MG63 (cell line): ENCODE measurements at regions not wholly inside any gene's neighbourhood (a gene's known extent, or its start where the extent isn't known, plus 50 kb on each side); places are given as distances from the start of the nearest gene placed in this dataset.
"Not testable (repeated sequence)": the region's sequence is repeated elsewhere in the genome, so short reads cannot be mapped to it uniquely, and the experiment has no call there.

Source experiments
- DNase-seq: peaks from one replicate; pipeline ENCODE4 v3.0.0-alpha.2; 2020
- H3K27me3 ChIP-seq: fragments of 250-450 bp; sonication (Bioruptor Pico); 2 replicates; pipeline ENCODE4 v1.5.1; 2020; ENCODE audit warnings: mild to moderate bottlenecking, moderate library complexity
- H3K36me3 ChIP-seq: fragments of 250-450 bp; sonication (Bioruptor Pico); 2 replicates; pipeline ENCODE4 v1.5.1; 2020; ENCODE audit warnings: mild to moderate bottlenecking, moderate library complexity
- H3K4me3 ChIP-seq: fragments of 250-450 bp; sonication (Bioruptor Pico); 2 replicates; pipeline ENCODE4 v1.5.1; 2020; ENCODE audit warnings: mild to moderate bottlenecking, moderate library complexity
- H3K9me3 ChIP-seq: fragments of 250-450 bp; sonication (Bioruptor Pico); 2 replicates; pipeline ENCODE4 v1.5.1; 2020; ENCODE audit warnings: mild to moderate bottlenecking, moderate library complexity

DNA sequence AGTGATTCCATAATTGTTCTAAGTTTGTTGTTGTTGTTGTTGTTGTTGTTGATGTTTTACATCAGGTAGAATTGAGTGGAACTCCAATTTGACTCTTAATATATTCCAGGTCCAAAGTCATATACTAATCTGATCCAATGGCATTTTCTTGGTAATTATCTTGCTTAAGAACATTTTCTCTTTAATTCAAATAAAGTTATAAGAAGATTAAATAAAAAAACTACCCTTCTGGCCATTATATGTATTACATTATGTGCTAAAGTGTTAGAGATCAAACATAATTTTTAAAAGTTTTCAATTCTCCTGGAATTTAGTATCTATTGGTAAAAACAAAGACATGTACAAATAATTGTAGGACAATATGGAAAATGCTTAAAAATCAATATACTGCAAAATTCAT lies 775.4 kb downstream of the LUZP2 start:
- DNase-seq: no peak
- H3K4me3 ChIP-seq: no peak overlapping the region
- H3K9me3 ChIP-seq: no peaks in the 10 kb centered on the region
- H3K36me3 ChIP-seq: no peaks in the 10 kb centered on the region
- no peaks in the 10 kb centered on the region for H3K27me3 ChIP-seq

GRCh38 chr11:25280821-25281220 lies 784.0 kb downstream of the LUZP2 start:
- not testable (repeated sequence) for DNase-seq, H3K9me3 ChIP-seq, H3K4me3 ChIP-seq, H3K27me3 ChIP-seq, H3K36me3 ChIP-seq

- Histone ChIP-seq H3K9me3 (no peaks in the 10 kb centered on the region), H3K27me3 (no peaks in the 10 kb centered on the region), H3K4me3 (no peak overlapping the region), H3K36me3 (no peaks in the 10 kb centered on the region)
- DNase-seq: no peak
Measured at GRCh38 chr11:25293166-25293565, 796.3 kb downstream of the LUZP2 start.

DNA sequence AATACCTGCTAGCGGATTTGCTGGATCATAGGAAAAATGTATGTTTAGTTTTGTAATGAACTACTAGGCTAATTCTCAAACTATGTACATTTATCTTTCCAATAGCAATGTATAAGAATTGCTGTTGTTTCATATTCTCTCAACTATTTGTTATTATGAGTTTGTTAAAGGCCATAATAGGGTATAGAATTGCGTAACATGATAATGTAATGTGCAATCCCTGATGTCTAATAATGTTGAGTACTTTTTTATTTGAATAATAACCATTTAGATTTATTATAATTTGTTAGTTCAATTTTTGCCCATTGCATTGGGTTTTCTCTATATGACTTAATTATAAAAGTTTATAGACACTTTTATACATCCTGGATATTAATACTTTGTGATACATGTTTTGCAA lies 801.6 kb downstream of the LUZP2 start:
- Histone ChIP-seq H3K36me3 (no peaks in the 10 kb centered on the region), H3K4me3 (no peak overlapping the region), H3K9me3 (peaks cover 4% of the 10 kb centered on the region; the same call in 1 of the 2 replicates), H3K27me3 (no peaks in the 10 kb centered on the region)
- no peak for DNase-seq

GRCh38 chr11:25309818-25310217 lies 813.0 kb downstream of the LUZP2 start:
- no peak for DNase-seq
- Histone ChIP-seq H3K9me3 (no peaks in the 10 kb centered on the region), H3K36me3 (no peaks in the 10 kb centered on the region), H3K27me3 (no peaks in the 10 kb centered on the region), H3K4me3 (no peak overlapping the region)

DNA sequence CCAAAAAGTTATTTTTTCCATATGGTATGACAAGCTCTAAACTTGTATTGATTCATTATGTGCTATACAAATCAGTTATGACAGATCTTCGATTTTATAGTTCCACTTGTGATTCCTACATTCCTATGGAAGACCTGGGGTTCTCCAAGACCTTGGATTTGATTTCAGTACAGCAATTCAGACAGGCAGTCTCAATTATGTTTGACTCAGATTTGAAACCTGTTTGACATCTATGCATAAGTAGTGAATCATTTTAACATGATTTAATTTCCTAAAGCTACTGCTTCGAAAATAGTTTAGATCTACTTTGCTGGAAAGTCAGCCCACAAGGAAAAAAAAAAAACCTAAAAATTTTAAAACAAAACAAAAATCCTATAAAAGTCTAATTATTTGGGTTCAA lies 820.4 kb downstream of the LUZP2 start:
- no peaks in the 10 kb centered on the region for H3K27me3 ChIP-seq
- no peaks in the 10 kb centered on the region; the same call in 1 of the 2 replicates for H3K36me3 ChIP-seq
- no peak overlapping the region for H3K4me3 ChIP-seq
- no peaks in the 10 kb centered on the region for H3K9me3 ChIP-seq
- DNase-seq: no peak

- Histone ChIP-seq H3K4me3 (no peak overlapping the region), H3K27me3 (no peaks in the 10 kb centered on the region), H3K9me3 (no peaks in the 10 kb centered on the region; the same call in 1 of the 2 replicates), H3K36me3 (no peaks in the 10 kb centered on the region; the same call in 1 of the 2 replicates)
- DNase-seq: no peak
Measured at GRCh38 chr11:25319127-25319526, 822.3 kb downstream of the LUZP2 start.

DNA sequence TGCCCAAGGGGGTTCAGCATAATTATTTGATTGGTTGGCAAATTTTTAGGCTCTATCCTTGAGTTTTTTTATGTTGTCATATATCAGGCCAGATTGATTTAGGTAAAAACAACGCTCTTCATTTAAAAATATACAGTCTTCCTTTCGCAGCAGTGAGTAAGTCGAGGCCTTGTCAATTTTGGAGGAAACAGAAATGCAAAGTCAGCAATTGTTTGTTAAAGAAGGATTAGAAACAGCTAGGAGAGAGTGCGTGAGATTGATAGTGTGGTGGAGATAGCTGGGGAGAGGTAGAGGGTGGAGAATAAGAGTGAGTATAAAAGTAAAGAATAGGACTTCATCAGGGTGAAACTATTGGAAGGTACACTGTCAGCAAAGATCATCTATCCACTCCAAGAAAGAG lies 830.8 kb downstream of the LUZP2 start:
- DNase-seq: no peak
- H3K36me3 ChIP-seq: no peaks in the 10 kb centered on the region
- H3K9me3 ChIP-seq: no peaks in the 10 kb centered on the region; the same call in none of the 2 replicates
- no peaks in the 10 kb centered on the region for H3K27me3 ChIP-seq
- H3K4me3 ChIP-seq: no peak overlapping the region

- no peaks in the 10 kb centered on the region; the same call in 1 of the 2 replicates for H3K9me3 ChIP-seq
- H3K27me3 ChIP-seq: no peaks in the 10 kb centered on the region
- no peaks in the 10 kb centered on the region for H3K36me3 ChIP-seq
- H3K4me3 ChIP-seq: no peak overlapping the region
- no peak for DNase-seq
Measured at GRCh38 chr11:25339281-25339680, 842.4 kb downstream of the LUZP2 start.

DNA sequence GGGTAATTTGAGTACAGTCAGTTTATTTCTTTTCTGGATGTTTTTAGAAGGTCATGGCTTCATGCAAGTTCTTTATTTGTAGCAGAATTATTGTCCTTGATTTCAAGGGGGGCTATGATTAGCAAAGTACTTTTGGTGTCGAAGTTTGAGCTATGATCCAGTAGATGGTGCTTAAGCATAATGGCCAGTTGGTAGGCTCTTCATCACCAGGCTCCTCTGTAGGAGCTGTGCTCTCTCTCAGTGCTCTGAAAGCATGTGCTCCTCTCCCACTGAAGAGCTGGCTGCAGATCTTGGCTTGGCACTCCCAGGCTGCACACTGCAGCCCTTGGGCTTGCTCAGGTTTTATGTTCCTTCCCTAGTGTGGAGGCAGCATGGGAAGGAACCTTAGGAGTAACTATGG lies 852.7 kb downstream of the LUZP2 start:
- no peak overlapping the region for H3K4me3 ChIP-seq
- no peaks in the 10 kb centered on the region for H3K9me3 ChIP-seq
- no peaks in the 10 kb centered on the region for H3K36me3 ChIP-seq
- no peak for DNase-seq
- H3K27me3 ChIP-seq: no peaks in the 10 kb centered on the region

DNA sequence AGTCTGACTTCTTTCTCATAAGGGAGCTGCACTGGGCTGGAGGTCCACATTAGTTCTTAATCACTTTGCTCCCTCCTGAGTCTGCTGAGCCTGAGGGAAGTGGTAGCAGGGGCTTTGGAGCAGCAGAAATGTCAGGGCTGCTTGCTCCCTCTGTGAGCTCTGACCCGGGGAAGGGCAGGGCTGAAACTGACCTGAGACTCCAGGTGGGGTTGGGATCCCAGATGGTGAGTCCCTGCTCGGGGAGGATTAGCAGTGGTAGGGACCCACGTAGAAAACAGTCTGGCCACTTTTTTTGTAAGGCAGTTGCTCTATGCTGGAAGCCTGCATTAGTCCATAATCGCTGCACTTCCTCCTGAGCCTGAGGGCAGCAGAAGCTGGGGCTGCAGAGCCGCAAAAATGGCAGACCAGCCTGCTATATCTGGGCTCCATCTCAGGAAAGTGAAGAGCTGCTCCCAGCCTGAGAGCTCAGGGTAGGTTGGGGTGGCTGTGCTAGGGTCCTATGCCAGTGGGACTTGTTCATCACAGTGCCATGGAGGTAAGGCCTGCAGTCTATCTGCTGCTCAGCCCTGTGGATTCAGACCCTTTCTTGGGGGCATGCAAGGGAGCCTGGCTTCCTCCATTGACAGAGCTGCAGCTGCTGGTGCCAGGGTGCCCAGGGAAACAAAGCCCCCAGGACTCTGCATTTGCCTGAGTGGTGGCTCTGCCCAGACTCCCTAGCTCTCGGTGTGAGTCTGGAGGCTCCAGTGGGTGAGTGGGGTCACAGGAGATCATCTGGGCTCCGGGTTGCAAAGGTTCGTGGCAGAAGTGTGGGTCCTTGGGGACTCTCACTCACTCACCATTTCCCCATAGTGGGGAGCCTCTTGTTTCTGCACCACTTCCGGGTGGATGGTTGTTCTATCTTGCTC lies 854.3 kb downstream of the LUZP2 start:
- Histone ChIP-seq H3K27me3 (no peaks in the 10 kb centered on the region), H3K36me3 (no peaks in the 10 kb centered on the region), H3K4me3 (no peak overlapping the region), H3K9me3 (no peaks in the 10 kb centered on the region)
- no peak for DNase-seq

- Histone ChIP-seq H3K36me3 (no peaks in the 10 kb centered on the region), H3K27me3 (no peaks in the 10 kb centered on the region), H3K4me3 (no peak overlapping the region), H3K9me3 (no peaks in the 10 kb centered on the region)
- DNase-seq: no peak
Measured at GRCh38 chr11:25357133-25357532, 860.3 kb downstream of the LUZP2 start.

- Histone ChIP-seq H3K27me3 (no peaks in the 10 kb centered on the region), H3K36me3 (no peaks in the 10 kb centered on the region), H3K9me3 (no peaks in the 10 kb centered on the region), H3K4me3 (no peak overlapping the region)
- DNase-seq: no peak
Measured at GRCh38 chr11:25377466-25377865, 880.6 kb downstream of the LUZP2 start.

- Histone ChIP-seq H3K9me3 (no peaks in the 10 kb centered on the region), H3K4me3 (no peak overlapping the region), H3K27me3 (no peaks in the 10 kb centered on the region), H3K36me3 (no peaks in the 10 kb centered on the region)
- no peak for DNase-seq
Measured at GRCh38 chr11:25396847-25397246, 900.0 kb downstream of the LUZP2 start.

DNA sequence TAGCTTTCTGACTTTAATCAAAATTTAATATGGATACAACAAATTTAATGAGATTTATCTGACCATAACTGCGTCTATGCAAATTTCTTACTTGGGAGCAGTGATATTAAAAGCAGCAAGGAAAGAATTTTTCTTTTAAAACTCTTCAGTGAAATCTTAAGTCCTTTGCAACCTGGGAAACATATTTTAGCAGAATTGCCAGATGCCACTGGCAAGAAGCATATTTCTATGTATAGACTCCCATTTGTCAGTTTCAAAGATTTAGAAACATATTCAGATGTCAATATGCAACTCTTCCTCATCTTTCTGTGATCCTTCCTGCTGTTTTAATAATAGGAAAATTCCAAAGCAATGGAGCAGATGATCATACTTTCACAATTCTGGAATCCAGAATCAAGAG lies 911.3 kb downstream of the LUZP2 start:
- DNase-seq: no peak
- Histone ChIP-seq H3K27me3 (no peaks in the 10 kb centered on the region), H3K36me3 (no peaks in the 10 kb centered on the region), H3K9me3 (no peaks in the 10 kb centered on the region), H3K4me3 (no peak overlapping the region)

DNA sequence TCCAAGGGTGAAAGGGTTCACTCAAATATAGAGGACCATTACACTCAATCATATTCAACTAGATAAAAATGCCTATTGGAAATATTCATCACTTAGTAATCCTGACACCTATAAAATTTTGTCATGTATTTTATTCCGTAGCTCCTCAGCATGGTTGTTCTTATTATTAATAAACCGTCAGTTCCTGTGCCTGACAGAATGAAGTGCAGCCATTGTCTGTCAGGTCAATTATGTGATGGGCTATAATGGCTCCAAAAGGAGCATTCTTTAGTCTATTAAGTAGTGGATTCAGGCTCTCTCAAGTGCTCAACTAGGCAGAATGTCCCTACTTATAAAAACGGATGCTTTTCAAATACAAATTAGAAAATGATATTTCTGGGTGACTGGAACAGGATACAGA lies 916.1 kb upstream of the ANO3 start:
- no peak overlapping the region for H3K4me3 ChIP-seq
- no peaks in the 10 kb centered on the region for H3K36me3 ChIP-seq
- DNase-seq: no peak
- no peaks in the 10 kb centered on the region for H3K9me3 ChIP-seq
- H3K27me3 ChIP-seq: no peaks in the 10 kb centered on the region

- DNase-seq: no peak
- Histone ChIP-seq H3K4me3 (no peak overlapping the region), H3K36me3 (no peaks in the 10 kb centered on the region)
Measured at GRCh38 chr11:25423436-25424199, 908.3 kb upstream of the ANO3 start.

DNA sequence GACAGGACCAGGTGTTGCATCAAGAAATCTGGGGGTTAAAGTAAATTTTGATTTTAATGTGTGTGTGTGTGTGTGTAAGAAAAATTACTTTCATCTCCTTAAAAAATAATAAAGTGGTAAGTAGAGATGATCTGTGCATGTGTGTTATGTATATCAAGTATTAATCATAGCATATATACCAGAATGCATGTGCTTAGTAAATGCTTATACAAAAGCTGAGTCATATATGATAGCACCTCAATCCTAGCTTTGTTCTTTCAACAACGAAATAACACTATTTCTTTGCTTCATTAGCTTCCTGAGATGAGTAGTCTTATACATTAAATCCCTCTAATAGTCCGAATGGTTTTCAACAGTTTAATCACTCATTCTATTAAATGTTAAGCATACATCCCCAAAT lies 899.6 kb upstream of the ANO3 start:
- Histone ChIP-seq H3K9me3 (no peaks in the 10 kb centered on the region), H3K4me3 (no peak overlapping the region), H3K27me3 (no peaks in the 10 kb centered on the region), H3K36me3 (no peaks in the 10 kb centered on the region)
- no peak for DNase-seq

More at GRCh38 chr11:25423436-25424199, 908.3 kb upstream of the ANO3 start:
- Histone ChIP-seq H3K9me3 (no peaks in the 10 kb centered on the region), H3K27me3 (no peaks in the 10 kb centered on the region)
